ENCODE measurements at regions not wholly inside any gene's neighbourhood (a gene's known extent, or its start where the extent isn't known, plus 50 kb on each side); places are given as distances from the start of the nearest gene placed in this dataset.
A peak's percentile ranks its signal among the peaks of the same experiment; 100 is the strongest.

- Histone ChIP-seq H3T11ph (ENCODE audit: low read length) (no peak overlapping the region), H3K9ac (ENCODE audit: extremely low read depth, insufficient read length, low read length) (no peak overlapping the region), H3K4me2 (ENCODE audit: insufficient read depth, insufficient read length, low read length) (peak overlapping the region; percentile 5), H2BK12ac (ENCODE audit: insufficient read length, low read depth, low read length) (no peak overlapping the region), H2AFZ (ENCODE audit: low read length) (peak overlapping the region; percentile 59), H3K23ac (ENCODE audit: insufficient read length, low read depth, low read length) (no peak overlapping the region), H3K23me2 (ENCODE audit: insufficient read length, low read depth, low read length, poor library complexity, severe bottlenecking) (no peaks in the 10 kb centered on the region), H4K5ac (ENCODE audit: insufficient read length, low read depth, low read length) (no peak overlapping the region), H2AK5ac (ENCODE audit: insufficient read length, low read length) (no peak overlapping the region), H3K79me2 (ENCODE audit: insufficient read depth, low read length) (no peaks in the 10 kb centered on the region), H2BK15ac (ENCODE audit: low read depth, low read length) (no peak overlapping the region), H4K20me1 (ENCODE audit: control insufficient read depth, insufficient read depth, insufficient read length) (no peaks in the 10 kb centered on the region), H4K8ac (replicated peaks; ENCODE audit: insufficient read length, low read depth, low read length) (no peak overlapping the region), H3K4me1 (ENCODE audit: insufficient read depth, low read length) (peaks cover 13% of the 10 kb centered on the region), H3K79me1 (ENCODE audit: insufficient read depth, low read depth, low read length, poor library complexity, severe bottlenecking) (no peaks in the 10 kb centered on the region), H3K14ac (ENCODE audit: insufficient read depth, low read length) (no peak overlapping the region), H4K91ac (ENCODE audit: insufficient read length, low read depth, low read length) (no peak overlapping the region), H3K4ac (ENCODE audit: low read depth, low read length) (no peak overlapping the region), H3K27me3 (ENCODE audit: insufficient read depth, low read length) (no peaks in the 10 kb centered on the region), H3K56ac (ENCODE audit: insufficient read length, low read depth, low read length) (no peak overlapping the region), H2BK20ac (ENCODE audit: low read depth, low read length, poor library complexity, severe bottlenecking) (no peak overlapping the region), H3K9me3 (ENCODE audit: control insufficient read depth, low read depth, low read length) (no peaks in the 10 kb centered on the region), H2BK120ac (ENCODE audit: low read depth, low read length, poor library complexity, severe bottlenecking) (no peak overlapping the region), H3K27ac (ENCODE audit: insufficient read length, low read depth, low read length) (no peak overlapping the region), H3K18ac (ENCODE audit: insufficient read length, low read depth, low read length) (no peak overlapping the region), H2BK5ac (ENCODE audit: insufficient read length, low read length) (no peak overlapping the region)
- TF ChIP-seq CTCF (conservative IDR thresholded peaks at IDR 0.05), result no peak
- H3K4me3 Mint-ChIP-seq, result no peak overlapping the region
- peaks cover 0 to 3% of the 10 kb centered on the region in 2 experiments; a peak in 2 of 5 replicates for H3K9me3 Mint-ChIP-seq
- no peaks in the 10 kb centered on the region for H3K27me3 Mint-ChIP-seq (ENCODE audit: low read depth)
- H3K4me1 Mint-ChIP-seq, result peaks cover 29 to 30% of the 10 kb centered on the region in 2 experiments
- whole genome bisulfite sequencing (ENCODE audit: extremely low coverage, insufficient read length, low lambda C conversion rate), result no CpG with 5 or more reads among the region's 3 CpGs
- peak overlapping the region; percentile 68 to 96 (median 91); a peak in 6 of 7 replicates for H3K27ac Mint-ChIP-seq
- no peaks in the 10 kb centered on the region for H3K36me3 Mint-ChIP-seq (ENCODE audit: insufficient read depth in 1 of 3, low read depth in 3 of 3)
- no peak for DNase-seq
These were observed 104.7 kb upstream of the ISL1 start for GRCh38 chr5:51278539-51278938.
